ENCODE measurements at regions not wholly inside any gene's neighbourhood (a gene's known extent, or its start where the extent isn't known, plus 50 kb on each side); places are given as distances from the start of the nearest gene placed in this dataset.
A peak's percentile ranks its signal among the peaks of the same experiment; 100 is the strongest.

- no peak for DNase-seq
Measured at GRCh38 chr20:50313827-50314677, 123.4 kb downstream of the CEBPB start.

- DNase-seq, result no peak
Measured at GRCh38 chr20:50314678-50315335, 124.2 kb downstream of the CEBPB start.

GRCh38 chr20:50315586-50316551 is 125.2 kb downstream of the CEBPB start:
- DNase-seq, result no peak

- DNase-seq, result no peak
Measured at GRCh38 chr20:50317116-50317515, 126.5 kb downstream of the CEBPB start.

- no peak for DNase-seq
Measured at GRCh38 chr20:50317609-50318008, 127.0 kb downstream of the CEBPB start.

GRCh38 chr20:50318710-50319109 is 128.1 kb downstream of the CEBPB start:
- no peak for DNase-seq

GRCh38 chr20:50320005-50320900 is 129.6 kb downstream of the CEBPB start:
- no peak for DNase-seq

GRCh38 chr20:50320901-50321796 is 130.5 kb downstream of the CEBPB start:
- peak; percentile 87 for DNase-seq

GRCh38 chr20:50321797-50322480 is 131.3 kb downstream of the CEBPB start:
- no peak for DNase-seq

GRCh38 chr20:50322703-50323131 is 132.1 kb downstream of the CEBPB start:
- no peak for DNase-seq

- no peak for DNase-seq
Measured at GRCh38 chr20:50323209-50323608, 132.6 kb downstream of the CEBPB start.

- no peak for DNase-seq
Measured at GRCh38 chr20:50323777-50324775, 133.4 kb downstream of the CEBPB start.

GRCh38 chr20:50325215-50325614 is 134.6 kb downstream of the CEBPB start:
- DNase-seq, result no peak

GRCh38 chr20:50325651-50326050 is 135.0 kb downstream of the CEBPB start:
- DNase-seq, result no peak

GRCh38 chr20:50327666-50328065 is 137.0 kb downstream of the CEBPB start:
- no peak for DNase-seq

GRCh38 chr20:50328222-50328979 is 137.8 kb downstream of the CEBPB start:
- no peak for DNase-seq

- no peak for DNase-seq
Measured at GRCh38 chr20:50328996-50329898, 138.6 kb downstream of the CEBPB start.
